Activated CD4-positive, CD25-positive, alpha-beta regulatory T cell treated with anti-CD3 and anti-CD28 coated beads, Interleukin-2, amount 50 U/mL, for 24 hours (primary cell): ENCODE measurements at regions not wholly inside any gene's neighbourhood (a gene's known extent, or its start where the extent isn't known, plus 50 kb on each side); places are given as distances from the start of the nearest gene placed in this dataset.
"Not testable (repeated sequence)": the region's sequence is repeated elsewhere in the genome, so short reads cannot be mapped to it uniquely, and the experiment has no call there.

Experiments
- ATAC-seq, 2 donors: fragments of 150-1000 bp; cut with Tn5 transposase; one replicate each; pipeline ENCODE4 v1.10.0; 2021; ENCODE audit warnings: mild to moderate bottlenecking in 1 of 2, moderate library complexity in 1 of 2

DNA sequence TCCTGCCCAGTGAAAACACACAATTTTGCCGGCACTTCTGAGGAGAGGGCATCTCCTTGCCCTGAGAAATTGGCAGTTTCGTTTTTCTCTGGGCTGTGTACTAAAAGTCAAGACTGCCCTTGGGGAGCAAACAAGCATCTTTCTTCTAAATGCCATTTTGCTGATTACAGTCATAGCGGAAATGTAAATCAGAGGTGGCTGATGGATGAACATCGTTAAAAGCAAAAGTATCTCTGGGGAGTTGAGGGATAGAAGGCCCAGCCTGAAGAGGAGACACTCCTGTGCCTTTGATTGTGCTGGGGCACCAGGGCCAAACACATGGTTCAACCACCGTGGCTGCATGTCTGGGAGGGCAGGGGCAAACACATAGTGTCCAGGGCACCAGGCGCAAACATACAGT is 49.8 kb downstream of the ABCC12 start:
- ATAC-seq, result no peak

DNA sequence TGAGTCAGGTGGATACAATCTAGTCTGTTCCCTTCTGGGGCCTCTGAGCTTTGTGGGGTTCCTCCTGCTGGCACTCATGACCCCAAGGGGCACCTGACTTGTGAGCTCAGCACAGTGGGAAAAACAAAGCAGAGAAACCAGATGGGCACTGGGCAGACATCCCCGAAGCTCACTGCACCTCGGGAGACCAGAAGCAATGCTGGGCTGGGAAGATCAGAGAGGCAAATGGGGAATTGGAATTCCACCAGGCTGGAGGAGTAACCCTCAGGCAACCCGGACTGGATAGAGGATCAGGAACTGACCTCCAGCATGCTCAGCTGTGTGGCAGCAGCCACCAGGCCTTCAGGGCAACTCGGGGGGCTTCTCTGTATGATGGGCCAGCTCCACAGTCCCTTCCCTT is 50.3 kb downstream of the ABCC12 start:
- ATAC-seq, result no peak

DNA sequence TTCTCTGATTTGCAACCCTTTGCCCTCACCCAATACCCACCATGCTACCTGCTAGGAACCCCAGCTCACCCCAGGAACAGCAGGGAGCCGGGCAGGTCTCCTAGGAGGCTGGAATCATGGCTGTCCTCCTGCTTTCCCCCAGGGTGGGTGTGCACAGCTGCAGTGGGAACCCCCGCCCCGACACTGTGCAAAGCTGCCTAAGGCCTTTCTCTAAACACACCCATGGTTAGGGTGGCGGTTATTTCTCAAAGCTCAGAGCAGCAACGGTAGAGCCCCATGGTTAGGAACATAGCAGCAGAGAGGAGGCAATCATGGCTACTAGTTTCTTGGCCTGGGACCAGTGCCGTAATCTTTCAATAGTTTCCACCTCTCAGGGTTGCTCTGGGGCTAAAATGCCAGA is 52.2 kb downstream of the ABCC12 start:
- no peak for ATAC-seq

DNA sequence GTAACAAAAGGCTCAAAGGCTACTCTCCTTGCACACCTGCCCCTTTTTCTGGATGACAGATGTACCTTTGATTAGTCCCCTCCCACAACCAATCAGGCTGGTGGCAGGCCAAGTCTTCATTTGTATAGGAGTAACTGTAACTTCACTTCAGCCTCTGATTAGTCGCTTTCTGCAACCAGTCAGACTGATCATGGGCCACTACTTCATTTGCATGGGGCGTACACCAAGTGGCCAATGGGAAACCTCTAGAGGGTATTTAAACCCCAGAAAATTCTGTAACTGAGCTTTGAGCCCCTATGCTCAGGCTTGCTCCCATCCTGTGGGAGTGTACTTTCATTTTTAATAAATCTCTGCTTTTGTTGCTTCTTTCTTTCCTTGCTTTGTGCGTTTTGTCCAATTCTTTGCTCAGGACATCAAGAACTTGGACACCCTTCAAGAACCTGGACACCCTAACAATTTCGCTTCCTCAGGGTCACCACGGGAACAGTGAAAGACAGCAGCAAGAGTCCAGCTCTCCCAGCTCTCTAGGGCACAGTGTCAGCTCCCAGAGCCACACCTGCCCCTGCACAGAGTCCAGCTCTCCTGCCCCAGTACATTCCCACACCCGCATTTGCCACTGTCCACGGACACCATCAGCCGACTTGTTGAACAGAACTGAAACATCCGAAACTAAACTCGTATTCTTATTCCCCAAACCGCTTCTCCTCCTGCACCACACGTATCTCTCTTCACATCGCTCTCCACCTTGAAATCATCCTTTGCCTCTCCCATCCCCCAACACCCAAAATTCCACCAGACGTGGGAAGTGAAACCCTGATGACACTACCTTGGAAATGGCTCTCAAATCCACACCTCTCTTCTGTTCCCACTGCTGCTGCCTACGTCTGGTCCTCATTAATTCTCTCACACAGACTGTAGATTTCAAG is 53.4 kb downstream of the ABCC12 start:
- no peak for ATAC-seq

DNA sequence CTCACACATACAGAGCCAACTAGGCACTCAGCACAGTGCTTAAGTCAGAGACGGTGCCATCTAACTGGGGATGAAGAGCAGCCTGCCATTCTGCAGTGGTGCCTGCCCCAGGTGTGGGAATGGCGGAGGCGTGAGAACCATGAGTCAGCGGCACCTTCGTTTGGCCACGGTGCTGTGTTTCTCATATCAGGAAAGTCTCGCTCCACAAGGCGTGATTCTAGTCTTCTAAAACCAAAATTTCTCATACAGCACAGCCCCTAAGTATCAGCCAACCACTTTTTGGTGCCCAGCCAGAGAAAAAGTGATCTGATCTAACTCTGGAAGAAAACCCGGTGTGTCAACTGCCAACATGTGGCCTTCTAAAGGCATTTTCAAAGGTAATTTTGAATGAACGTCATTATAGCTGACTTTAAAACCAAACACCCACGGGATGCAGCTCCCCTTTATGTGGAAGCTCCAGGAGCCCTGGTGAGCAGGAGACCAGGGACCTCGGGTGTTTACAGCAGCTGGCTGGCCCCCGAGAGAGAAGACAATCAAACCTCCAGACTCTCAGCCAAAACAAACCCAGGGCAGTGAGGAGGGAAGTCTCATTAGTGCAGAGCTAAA is 54.6 kb downstream of the ABCC12 start:
- ATAC-seq, result peak; percentile 77 to 82

DNA sequence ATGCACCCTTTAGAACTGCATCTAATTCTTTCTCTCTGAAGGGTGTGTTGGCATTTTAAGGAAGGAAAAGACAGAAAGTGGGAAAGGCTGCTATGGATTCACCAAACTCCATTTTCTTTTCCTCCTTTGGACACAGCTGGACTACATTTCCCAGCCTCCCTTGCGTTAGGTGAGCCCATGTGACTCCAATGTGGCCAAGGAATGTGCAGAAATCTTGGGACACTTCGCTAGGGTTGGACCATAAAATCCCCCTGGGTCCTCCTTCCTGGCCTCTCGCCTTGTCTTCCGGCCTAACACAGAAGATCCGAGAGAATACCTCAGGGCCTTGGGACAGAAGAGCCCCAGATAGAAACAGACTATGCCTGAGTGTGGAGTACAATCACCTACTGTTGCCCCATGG is 56.3 kb downstream of the ABCC12 start:
- ATAC-seq, result no peak

DNA sequence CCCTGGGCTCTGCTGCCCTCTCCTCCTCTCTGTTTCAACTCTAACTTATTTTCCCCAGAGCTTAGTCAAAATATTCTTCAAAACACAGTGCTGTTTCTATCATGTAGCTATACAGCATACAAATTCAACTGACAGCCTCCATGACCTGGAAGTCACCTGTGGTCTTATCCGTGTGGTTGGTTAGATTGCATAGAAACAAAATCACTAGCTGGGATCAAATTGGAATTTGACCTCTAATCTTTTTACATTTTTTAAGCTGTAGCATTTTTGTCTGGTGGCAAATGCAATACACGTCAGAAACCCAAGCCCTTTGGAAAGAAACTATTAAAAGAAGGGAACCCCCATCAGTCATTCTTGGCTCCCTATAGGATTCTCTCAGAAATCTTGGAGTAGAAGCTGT is 57.3 kb downstream of the ABCC12 start:
- no peak for ATAC-seq

DNA sequence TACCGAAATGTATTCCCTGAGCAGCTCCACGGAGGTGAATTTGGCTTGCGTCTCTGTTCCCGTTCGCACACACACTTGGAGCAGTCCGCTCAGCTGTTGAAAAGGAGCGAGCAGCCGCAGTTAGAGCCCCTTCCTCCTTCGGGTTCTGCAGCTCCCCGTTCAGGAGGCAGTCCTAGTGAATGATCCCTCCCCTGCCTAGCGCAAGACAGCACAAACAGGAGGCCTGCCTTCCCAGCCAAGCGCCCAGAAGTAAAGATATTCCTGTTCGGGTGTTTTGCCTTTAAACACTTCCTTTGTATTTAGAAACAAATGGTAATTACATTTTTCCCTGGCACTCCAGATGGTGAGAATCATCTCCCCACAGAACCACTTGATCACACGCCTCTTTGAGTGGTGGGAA is 64.7 kb downstream of the ABCC12 start:
- no peak for ATAC-seq

DNA sequence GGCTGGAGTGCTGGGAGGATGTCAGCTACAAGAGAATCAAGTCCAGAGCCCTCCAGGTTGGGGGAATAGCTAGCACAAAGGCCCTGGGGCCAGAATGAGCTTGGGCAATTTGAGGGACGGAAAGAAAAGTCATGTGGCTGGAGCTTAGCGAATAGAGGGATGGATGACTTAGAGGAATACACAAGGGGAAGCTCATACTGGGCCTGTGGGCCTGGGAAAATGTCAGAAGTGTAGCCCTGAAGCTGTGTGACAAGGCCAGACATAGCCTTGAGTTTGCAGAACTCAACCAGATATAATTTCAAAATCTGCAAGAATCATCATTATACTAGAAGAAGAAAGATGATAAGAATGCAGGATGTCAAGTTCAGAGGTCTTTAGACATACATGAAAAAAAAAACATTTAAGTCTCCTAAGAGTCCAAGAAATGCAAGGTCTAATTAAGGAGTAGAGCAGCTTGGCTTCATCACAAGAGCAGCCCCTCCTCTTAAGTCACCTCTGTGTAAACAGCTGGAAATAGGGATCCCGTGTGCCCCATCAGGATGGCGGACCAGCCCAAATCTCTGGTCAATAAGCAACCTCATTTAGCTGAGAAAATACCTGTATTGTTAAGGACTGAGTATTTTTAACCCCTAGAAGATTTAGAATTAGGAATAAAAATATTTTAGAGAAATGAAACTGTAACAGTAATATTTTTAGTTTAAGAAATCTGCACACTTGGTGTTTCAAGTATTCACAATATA is 66.6 kb downstream of the ABCC12 start:
- no peak for ATAC-seq

DNA sequence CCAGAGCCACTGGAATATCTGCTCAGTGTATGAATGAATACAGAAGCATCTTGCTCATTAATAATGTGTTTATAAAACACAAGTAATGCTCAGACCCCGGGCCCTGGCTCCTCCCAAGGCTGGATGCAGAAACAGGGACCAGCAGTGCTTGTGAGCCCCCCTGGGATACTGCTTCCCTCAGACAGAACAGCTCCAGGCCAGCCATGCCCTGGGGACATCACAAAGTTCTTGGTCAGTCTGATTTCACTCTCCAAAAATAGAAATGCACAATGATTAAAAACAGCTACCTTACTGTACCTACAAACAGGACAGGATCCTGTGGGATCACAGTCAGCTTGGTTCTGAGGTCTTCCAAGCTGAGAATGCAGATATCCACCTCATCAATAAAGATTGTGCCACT is 68.2 kb downstream of the ABCC12 start:
- no peak for ATAC-seq

DNA sequence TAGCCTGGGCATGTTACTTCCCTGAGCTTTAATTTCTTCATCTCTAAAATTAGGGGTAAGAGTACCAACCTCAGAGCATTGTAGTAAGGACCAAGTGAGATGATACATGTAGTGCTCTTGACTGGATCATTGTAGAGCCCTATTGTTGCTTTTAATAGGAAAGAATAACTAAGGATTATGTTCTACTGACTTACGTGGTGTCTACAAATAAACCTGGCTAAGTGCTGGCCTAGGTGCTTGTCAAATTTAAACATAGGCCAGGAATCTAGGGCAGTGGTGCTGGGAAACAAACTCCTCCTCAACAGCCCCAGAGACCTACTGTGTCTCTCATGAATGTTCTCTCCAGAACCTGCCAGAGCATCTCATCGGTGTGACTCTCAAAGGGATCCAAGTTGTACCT is 69.4 kb downstream of the ABCC12 start:
- ATAC-seq, result no peak

DNA sequence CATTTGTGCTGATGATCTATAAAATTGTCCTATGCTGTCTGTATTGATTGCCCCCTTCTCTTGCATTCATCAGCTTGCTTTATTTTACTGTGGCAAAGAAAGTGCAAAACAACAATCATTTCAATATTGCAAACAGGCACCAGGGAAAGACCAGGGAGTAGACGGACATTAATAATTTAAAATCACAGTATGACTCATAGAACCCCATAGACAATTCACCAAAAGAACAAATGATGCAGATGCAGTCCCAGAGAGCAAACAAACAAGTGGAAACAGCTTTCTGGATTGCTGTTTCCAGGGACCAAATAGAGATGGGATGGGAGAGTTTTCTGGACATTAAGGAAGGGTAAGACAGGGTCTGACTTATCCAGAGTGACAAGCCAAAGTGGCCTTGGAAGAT is 70.1 kb downstream of the ABCC12 start:
- ATAC-seq, result no peak

DNA sequence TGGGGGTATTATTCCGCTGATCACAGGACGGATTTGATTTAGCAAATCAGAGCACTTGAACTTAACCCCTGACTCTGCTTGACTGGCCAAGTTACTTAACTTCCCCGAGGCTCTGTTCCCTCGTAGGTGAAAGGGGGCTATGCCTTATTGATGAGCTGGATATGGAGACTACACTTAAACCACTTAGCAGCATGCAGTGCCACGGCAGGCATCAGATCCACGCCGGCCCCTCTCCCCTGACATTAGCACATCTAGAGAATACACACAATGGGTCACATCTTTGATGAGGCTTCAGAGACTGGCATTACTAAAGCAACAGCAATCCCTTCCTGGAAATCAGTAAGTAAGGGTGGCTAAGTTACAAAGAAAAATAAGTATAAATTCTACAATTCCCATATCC is 71.0 kb downstream of the ABCC12 start:
- no peak for ATAC-seq

DNA sequence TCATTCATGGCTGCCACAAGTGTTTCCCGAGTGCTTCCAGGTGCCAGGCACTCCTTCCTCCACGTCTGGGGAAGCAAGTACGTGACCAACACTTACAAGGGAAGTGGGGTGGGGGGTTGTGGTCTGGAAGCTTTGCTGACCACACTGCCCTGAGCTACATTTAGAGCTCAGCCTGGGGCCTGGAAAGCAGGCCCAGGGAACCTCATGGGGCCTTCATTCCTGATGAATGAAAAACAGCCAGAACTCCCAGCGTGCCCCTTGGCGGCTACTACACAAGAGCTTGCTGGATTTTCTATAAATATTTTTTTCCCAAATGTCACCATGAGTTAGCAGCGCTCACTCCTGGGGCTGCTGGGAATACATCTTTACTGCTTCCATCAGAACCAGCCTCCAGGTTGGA is 73.3 kb downstream of the ABCC12 start:
- ATAC-seq, result no peak

DNA sequence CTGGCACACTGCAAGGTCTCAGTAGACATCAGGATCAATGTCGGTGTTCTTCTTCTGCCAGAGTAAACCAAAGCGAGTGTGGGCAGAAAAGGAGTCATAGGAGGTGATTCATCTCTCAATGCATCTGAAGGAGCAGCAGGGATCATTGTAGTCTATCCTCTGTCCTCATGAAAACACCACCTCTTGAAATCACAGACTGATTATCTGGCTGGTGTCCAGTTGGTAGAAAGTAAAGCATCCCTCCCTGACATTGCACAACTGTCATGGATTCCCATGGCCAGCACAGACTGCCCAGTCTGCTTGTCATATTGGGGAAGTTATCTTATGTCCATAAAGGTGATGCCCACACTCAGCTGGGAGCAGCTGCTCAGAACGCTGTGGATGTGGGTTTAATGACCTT is 74.1 kb downstream of the ABCC12 start:
- ATAC-seq, result no peak

DNA sequence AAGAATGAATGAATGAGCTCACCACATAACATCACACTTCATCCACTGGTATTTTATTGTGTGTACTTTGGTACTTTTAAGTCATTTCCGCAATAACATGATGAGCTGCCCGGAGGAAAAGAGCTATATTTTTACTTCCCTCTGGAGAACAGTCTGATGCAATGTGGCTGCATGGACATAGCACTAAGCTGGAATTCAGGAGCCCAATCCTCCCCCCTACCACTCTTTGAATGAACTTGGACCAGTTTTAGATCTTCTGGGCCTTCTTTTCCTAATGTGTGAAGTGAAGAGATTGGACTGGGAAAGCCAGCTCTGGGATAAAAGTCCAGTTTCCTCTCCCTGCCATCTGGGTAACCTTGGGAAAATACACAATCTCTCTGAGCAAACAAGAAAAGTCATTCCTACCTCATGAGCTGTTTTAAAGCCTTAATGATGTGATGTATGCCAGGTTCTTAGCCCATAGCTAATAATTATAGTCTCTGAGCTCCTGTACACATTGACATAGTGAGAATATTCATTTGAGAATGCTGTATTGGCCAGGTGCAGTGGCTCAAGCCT is 79.3 kb downstream of the ABCC12 start:
- ATAC-seq, result no peak

DNA sequence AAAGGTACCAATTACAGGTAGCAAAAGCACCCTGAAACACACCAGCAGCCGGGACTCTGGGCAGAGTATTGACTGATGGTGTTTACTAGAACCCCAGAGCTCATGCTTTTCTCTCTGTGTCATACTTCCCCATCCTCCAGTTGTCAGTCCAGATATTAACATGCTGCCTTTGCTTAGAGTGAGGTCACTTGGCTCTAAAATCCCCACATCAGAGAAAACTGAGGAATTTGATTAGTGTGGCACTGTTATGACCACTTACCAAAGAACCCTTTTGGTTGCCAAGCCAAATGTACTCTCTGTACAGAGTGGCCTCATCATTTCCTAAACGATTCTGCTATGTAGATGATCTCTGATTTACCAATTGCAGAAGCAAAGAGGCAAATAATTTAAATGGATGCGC is 80.4 kb downstream of the ABCC12 start:
- ATAC-seq, result no peak

DNA sequence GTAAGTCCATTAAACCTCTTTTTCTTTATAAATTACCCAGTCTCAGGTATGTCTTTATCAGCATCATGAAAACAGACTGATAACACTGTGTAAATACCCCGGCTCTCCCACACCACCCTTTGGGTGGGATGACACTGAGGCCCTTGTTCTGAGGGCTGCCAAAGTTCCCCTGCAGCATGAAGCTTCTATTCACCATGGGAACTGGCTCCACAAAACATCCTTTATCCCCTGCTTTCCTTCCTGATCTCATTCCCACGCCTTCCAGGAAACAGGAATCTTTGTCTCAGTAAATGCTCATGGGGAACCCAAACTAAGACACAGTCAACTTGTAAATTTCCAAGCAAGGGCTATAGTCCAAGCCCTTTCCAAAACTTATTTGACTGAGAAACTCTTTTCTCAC is 88.4 kb downstream of the ABCC12 start:
- ATAC-seq, result no peak

DNA sequence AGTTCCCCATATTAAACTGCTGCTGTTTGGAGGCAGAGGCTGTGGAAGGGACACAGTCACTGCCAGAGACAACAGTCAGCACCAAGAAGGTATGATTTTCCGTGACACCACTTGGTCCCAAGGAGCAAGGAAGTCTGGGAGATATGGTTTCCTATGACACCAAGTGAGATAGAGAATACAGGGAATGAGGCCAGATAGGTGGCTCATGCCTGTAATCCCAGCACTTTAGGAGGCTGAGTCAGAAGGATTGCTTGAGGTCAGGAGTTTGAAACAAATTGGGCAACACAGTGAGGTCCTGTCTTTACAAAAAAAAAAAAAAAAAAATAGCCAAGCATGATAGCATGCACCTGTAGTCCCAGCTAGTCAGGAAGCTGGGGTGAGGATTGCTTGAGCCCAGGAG is 90.8 kb downstream of the ABCC12 start:
- no peak for ATAC-seq

DNA sequence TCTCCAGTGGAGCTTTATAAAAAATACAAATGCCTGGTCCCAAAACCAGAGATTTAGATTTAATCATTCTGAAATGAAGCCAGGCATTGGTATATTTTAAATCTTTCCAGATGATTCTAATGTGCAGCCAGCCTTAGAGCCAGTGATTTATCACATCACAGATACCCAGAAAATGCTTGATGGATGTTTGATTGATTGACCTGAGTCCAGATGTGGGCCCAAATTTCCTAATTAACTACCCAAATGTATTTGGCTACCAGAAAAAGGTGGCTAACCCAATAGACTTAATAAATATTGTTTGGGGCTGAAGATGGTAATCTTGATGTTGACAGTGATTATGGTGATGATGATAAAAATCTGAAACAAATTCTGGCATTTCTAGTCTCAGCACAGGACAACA is 93.1 kb downstream of the ABCC12 start:
- ATAC-seq, result no peak

DNA sequence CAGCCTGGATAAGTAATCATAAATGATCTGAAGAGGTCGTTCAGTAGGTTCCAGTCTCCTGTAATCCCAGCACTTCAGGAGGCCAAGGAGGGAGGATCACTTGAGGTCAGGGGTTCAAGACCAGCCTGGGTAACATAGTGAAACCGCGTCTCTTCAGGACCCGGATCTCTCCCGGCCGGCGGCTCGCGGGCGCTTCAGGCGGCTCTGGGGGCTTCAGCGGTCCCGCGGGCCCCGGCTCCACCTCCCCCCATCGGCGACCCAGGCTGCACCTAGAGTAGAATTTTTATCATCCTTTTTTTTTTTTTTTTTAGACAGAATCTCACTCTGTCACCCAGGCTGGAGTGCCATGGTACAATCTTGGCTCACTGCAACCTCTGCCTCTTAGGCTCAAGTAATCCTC is 95.9 kb downstream of the ABCC12 start:
- no peak for ATAC-seq

DNA sequence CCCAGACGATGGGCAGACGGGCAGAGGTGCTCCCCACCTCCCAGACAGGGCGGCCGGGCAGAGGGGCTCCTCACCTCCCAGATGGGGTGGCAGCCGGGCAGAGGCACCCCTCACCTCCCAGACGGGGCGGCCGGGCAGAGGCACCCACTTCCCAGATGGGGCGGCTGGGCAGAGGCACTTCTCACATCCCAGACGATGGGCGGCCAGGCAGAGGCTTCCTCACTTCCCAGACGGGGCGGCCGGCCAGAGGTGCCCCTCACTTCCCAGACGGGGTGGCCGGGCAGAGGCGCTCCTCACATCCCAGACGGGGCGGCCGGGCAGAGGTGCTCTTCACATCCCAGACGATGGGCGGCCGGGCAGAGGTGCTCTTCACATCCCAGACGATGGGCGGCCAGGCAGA is 96.6 kb downstream of the ABCC12 start:
- not testable (repeated sequence) for ATAC-seq

DNA sequence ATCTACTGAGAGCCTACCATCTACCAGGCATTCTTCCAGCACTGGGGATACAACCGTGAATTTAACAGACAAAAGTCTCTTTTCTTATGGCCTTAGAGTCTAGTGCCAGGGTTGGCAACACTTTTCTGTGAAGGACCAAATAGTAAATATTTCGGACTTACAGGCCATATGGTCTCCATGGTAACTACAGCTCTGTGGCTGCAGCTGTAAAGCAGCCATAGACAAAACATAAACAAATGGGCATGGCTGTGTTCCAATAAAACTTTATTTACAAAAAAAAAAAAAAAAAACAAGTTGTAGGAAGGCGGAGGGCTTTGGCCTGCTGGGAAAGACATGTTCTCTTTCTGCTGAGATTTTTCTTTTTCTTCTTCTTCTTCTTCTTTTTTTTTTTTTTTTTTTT is 98.7 kb downstream of the ABCC12 start:
- no peak for ATAC-seq
